ENCODE measurements at regions not wholly inside any gene's neighbourhood (a gene's known extent, or its start where the extent isn't known, plus 50 kb on each side); places are given as distances from the start of the nearest gene placed in this dataset.

DNA sequence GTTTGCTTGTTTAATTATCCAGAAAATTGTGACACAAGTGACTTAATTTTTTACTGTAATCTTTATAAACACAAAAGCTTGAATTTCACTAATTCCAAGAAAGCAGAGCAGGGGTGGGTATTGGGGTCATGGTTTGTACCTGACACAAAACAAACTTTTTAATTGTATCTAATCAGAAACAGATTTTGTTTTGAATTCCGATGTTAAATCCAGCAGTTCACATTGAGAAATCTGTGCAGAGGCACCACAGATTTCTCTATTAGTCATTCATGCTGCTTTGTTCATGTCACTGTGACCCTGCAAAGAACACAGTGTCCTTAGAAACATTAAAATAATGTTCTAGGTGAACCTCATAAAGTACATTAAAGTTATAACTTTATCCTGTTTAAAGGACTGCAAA, 443.4 kb downstream of the NYAP2 start:
- no peaks in the 10 kb centered on the region for H3K27me3 ChIP-seq (ENCODE audit: control insufficient read depth in 1 of 2, insufficient read depth in 1 of 2, low read length in 2 of 2)
- H3K27ac ChIP-seq (ENCODE audit: low read length, poor library complexity, severe bottlenecking) = no peak overlapping the region
- H2AK5ac ChIP-seq (ENCODE audit: low read length, severe bottlenecking) = no peak overlapping the region
- no peak overlapping the region for H3K4ac ChIP-seq (ENCODE audit: low read depth in 1 of 2, low read length in 2 of 2)
- H4K91ac ChIP-seq (ENCODE audit: low read length) = no peak overlapping the region
- DNase-seq = peak; percentile 17
- H3K18ac ChIP-seq (ENCODE audit: low read depth in 1 of 2, low read length in 2 of 2) = no peak overlapping the region
- H2BK15ac ChIP-seq (ENCODE audit: low read depth, poor library complexity, severe bottlenecking) = no peak overlapping the region
- H3K36me3 ChIP-seq (ENCODE audit: control insufficient read depth in 1 of 2, insufficient read depth in 2 of 2, low read depth in 1 of 2, low read length in 2 of 2) = no peaks in the 10 kb centered on the region
- no peak overlapping the region for H2BK12ac ChIP-seq (ENCODE audit: low read length in 2 of 2)
- no peaks in the 10 kb centered on the region for H3K4me1 ChIP-seq (ENCODE audit: control insufficient read depth, insufficient read depth, low read depth, low read length)
- no peaks in the 10 kb centered on the region for H3K9me3 ChIP-seq (ENCODE audit: control insufficient read depth, low read length)
- no peak overlapping the region for H3K9ac ChIP-seq (ENCODE audit: low read length)
- WGBS = 100% methylated on average over 1 of the region's 1 CpG
- no peak overlapping the region for H3K4me2 ChIP-seq (ENCODE audit: low read length, poor library complexity, severe bottlenecking)
- H3K14ac ChIP-seq (ENCODE audit: low read length in 2 of 2) = no peak overlapping the region
- H4K8ac ChIP-seq (ENCODE audit: low read length) = no peak overlapping the region
- H3K79me1 ChIP-seq (replicated peaks; ENCODE audit: low read length, poor library complexity, severe bottlenecking) = no peaks in the 10 kb centered on the region
- no peak overlapping the region for H3K4me3 ChIP-seq (ENCODE audit: insufficient read depth in 1 of 2, low read depth in 1 of 2, low read length in 2 of 2)
- H2AFZ ChIP-seq (ENCODE audit: low read depth, low read length) = no peak overlapping the region
- H3K23ac ChIP-seq (ENCODE audit: low read length in 2 of 2) = no peak overlapping the region
- no peak overlapping the region for H2BK120ac ChIP-seq (ENCODE audit: low read depth, low read length)
- H2BK5ac ChIP-seq (ENCODE audit: low read depth, low read length, poor library complexity, severe bottlenecking) = no peak overlapping the region

GRCh38 chr2:225841314-225841713, 441.8 kb downstream of the NYAP2 start:
- Histone ChIP-seq H2AFZ (ENCODE audit: low read depth, low read length) (no peak overlapping the region), H4K91ac (ENCODE audit: low read length) (no peak overlapping the region), H3K27ac (ENCODE audit: low read length, poor library complexity, severe bottlenecking) (no peak overlapping the region), H3K4ac (ENCODE audit: low read depth in 1 of 2, low read length in 2 of 2) (no peak overlapping the region), H3K9ac (ENCODE audit: low read length) (no peak overlapping the region), H3K4me2 (ENCODE audit: low read length, poor library complexity, severe bottlenecking) (no peak overlapping the region), H2BK5ac (ENCODE audit: low read depth, low read length, poor library complexity, severe bottlenecking) (no peak overlapping the region), H3K79me1 (replicated peaks; ENCODE audit: low read length, poor library complexity, severe bottlenecking) (no peaks in the 10 kb centered on the region), H3K18ac (ENCODE audit: low read depth in 1 of 2, low read length in 2 of 2) (no peak overlapping the region), H3K36me3 (ENCODE audit: control insufficient read depth in 1 of 2, insufficient read depth in 2 of 2, low read depth in 1 of 2, low read length in 2 of 2) (no peaks in the 10 kb centered on the region), H2BK15ac (ENCODE audit: low read depth, poor library complexity, severe bottlenecking) (no peak overlapping the region), H2BK120ac (ENCODE audit: low read depth, low read length) (no peak overlapping the region), H2BK12ac (ENCODE audit: low read length in 2 of 2) (no peak overlapping the region), H2AK5ac (ENCODE audit: low read length, severe bottlenecking) (no peak overlapping the region), H3K9me3 (ENCODE audit: control insufficient read depth, low read length) (no peaks in the 10 kb centered on the region), H4K8ac (ENCODE audit: low read length) (no peak overlapping the region), H3K27me3 (ENCODE audit: control insufficient read depth in 1 of 2, insufficient read depth in 1 of 2, low read length in 2 of 2) (no peaks in the 10 kb centered on the region), H3K4me3 (ENCODE audit: insufficient read depth in 1 of 2, low read depth in 1 of 2, low read length in 2 of 2) (no peak overlapping the region), H3K4me1 (ENCODE audit: control insufficient read depth, insufficient read depth, low read depth, low read length) (no peaks in the 10 kb centered on the region), H3K23ac (ENCODE audit: low read length in 2 of 2) (no peak overlapping the region), H3K14ac (ENCODE audit: low read length in 2 of 2) (no peak overlapping the region)
- 100% methylated on average over 1 of the region's 1 CpG for WGBS
- peak; percentile 15 for DNase-seq

- Histone ChIP-seq H3K79me1 (replicated peaks; ENCODE audit: low read length, poor library complexity, severe bottlenecking) (no peaks in the 10 kb centered on the region), H3K4ac (ENCODE audit: low read depth in 1 of 2, low read length in 2 of 2) (no peak overlapping the region), H3K36me3 (ENCODE audit: control insufficient read depth in 1 of 2, insufficient read depth in 2 of 2, low read depth in 1 of 2, low read length in 2 of 2) (no peaks in the 10 kb centered on the region), H3K4me2 (ENCODE audit: low read length, poor library complexity, severe bottlenecking) (no peak overlapping the region), H2BK12ac (ENCODE audit: low read length in 2 of 2) (no peak overlapping the region), H2BK120ac (ENCODE audit: low read depth, low read length) (no peak overlapping the region), H3K9ac (ENCODE audit: low read length) (no peak overlapping the region), H2AFZ (ENCODE audit: low read depth, low read length) (no peak overlapping the region), H3K14ac (ENCODE audit: low read length in 2 of 2) (no peak overlapping the region), H4K8ac (ENCODE audit: low read length) (no peak overlapping the region), H3K4me3 (ENCODE audit: insufficient read depth in 1 of 2, low read depth in 1 of 2, low read length in 2 of 2) (no peak overlapping the region), H3K27me3 (ENCODE audit: control insufficient read depth in 1 of 2, insufficient read depth in 1 of 2, low read length in 2 of 2) (no peaks in the 10 kb centered on the region), H3K9me3 (ENCODE audit: control insufficient read depth, low read length) (no peaks in the 10 kb centered on the region), H3K23ac (ENCODE audit: low read length in 2 of 2) (no peak overlapping the region), H2BK5ac (ENCODE audit: low read depth, low read length, poor library complexity, severe bottlenecking) (no peak overlapping the region), H4K91ac (ENCODE audit: low read length) (no peak overlapping the region), H3K4me1 (ENCODE audit: control insufficient read depth, insufficient read depth, low read depth, low read length) (no peaks in the 10 kb centered on the region), H3K18ac (ENCODE audit: low read depth in 1 of 2, low read length in 2 of 2) (no peak overlapping the region), H2AK5ac (ENCODE audit: low read length, severe bottlenecking) (no peak overlapping the region), H3K27ac (ENCODE audit: low read length, poor library complexity, severe bottlenecking) (no peak overlapping the region), H2BK15ac (ENCODE audit: low read depth, poor library complexity, severe bottlenecking) (no peak overlapping the region)
- 88% methylated on average over 1 of the region's 1 CpG for WGBS
- DNase-seq = no peak
Measured at GRCh38 chr2:225837328-225837727, 437.8 kb downstream of the NYAP2 start.

GRCh38 chr2:225824748-225825449, 425.4 kb downstream of the NYAP2 start:
- Histone ChIP-seq H2AFZ (ENCODE audit: low read depth, low read length) (no peak overlapping the region), H3K9ac (ENCODE audit: low read length) (no peak overlapping the region), H3K27me3 (ENCODE audit: control insufficient read depth in 1 of 2, insufficient read depth in 1 of 2, low read length in 2 of 2) (no peaks in the 10 kb centered on the region), H3K9me3 (ENCODE audit: control insufficient read depth, low read length) (peaks cover 7% of the 10 kb centered on the region), H3K27ac (ENCODE audit: low read length, poor library complexity, severe bottlenecking) (no peak overlapping the region), H2BK12ac (ENCODE audit: low read length in 2 of 2) (no peak overlapping the region), H3K4me2 (ENCODE audit: low read length, poor library complexity, severe bottlenecking) (no peak overlapping the region), H2BK120ac (ENCODE audit: low read depth, low read length) (no peak overlapping the region), H4K91ac (ENCODE audit: low read length) (no peak overlapping the region), H3K36me3 (ENCODE audit: control insufficient read depth in 1 of 2, insufficient read depth in 2 of 2, low read depth in 1 of 2, low read length in 2 of 2) (no peaks in the 10 kb centered on the region), H3K79me1 (replicated peaks; ENCODE audit: low read length, poor library complexity, severe bottlenecking) (no peaks in the 10 kb centered on the region), H2BK5ac (ENCODE audit: low read depth, low read length, poor library complexity, severe bottlenecking) (no peak overlapping the region), H4K8ac (ENCODE audit: low read length) (no peak overlapping the region), H3K23ac (ENCODE audit: low read length in 2 of 2) (no peak overlapping the region), H3K18ac (ENCODE audit: low read depth in 1 of 2, low read length in 2 of 2) (no peak overlapping the region), H3K4me3 (ENCODE audit: insufficient read depth in 1 of 2, low read depth in 1 of 2, low read length in 2 of 2) (no peak overlapping the region), H3K14ac (ENCODE audit: low read length in 2 of 2) (no peak overlapping the region), H3K4me1 (ENCODE audit: control insufficient read depth, insufficient read depth, low read depth, low read length) (no peaks in the 10 kb centered on the region), H3K4ac (ENCODE audit: low read depth in 1 of 2, low read length in 2 of 2) (no peak overlapping the region), H2BK15ac (ENCODE audit: low read depth, poor library complexity, severe bottlenecking) (no peak overlapping the region), H2AK5ac (ENCODE audit: low read length, severe bottlenecking) (no peak overlapping the region)
- 92% methylated on average over 11 of the region's 11 CpGs for WGBS
- DNase-seq = no peak

Measured in mesenchymal stem cell (in vitro differentiated cells and primary cell).